ENCODE measurements at regions not wholly inside any gene's neighbourhood (a gene's known extent, or its start where the extent isn't known, plus 50 kb on each side); places are given as distances from the start of the nearest gene placed in this dataset.

DNA sequence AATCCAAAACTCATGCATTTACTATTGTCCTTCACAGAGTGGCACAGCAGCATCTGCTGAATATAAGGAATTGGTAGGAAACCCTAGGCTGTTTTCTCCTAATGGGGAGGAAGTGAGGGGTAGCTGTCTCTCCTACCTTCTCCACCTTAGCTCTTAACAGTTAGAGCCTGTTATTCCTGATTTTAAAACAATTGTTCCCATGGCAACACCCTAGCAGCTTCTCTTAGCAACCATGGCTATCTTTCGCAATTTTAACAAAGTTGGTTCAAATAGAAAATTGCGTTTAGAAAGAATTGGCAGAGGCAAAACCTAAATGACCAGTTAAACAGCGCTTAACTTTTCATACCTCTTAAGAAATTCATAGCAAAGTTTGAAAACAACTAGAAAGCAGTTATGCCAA is 603.4 kb upstream of the AUTS2 start:
- no peak overlapping the region for H3K4me3 ChIP-seq (ENCODE audit: low read length in 3 of 3)
- no peaks in the 10 kb centered on the region for H3K36me3 ChIP-seq (ENCODE audit: control insufficient read depth in 2 of 3, insufficient read depth in 3 of 3, low read length in 3 of 3)
- no peak for DNase-seq
- TF ChIP-seq, protein P1, sequence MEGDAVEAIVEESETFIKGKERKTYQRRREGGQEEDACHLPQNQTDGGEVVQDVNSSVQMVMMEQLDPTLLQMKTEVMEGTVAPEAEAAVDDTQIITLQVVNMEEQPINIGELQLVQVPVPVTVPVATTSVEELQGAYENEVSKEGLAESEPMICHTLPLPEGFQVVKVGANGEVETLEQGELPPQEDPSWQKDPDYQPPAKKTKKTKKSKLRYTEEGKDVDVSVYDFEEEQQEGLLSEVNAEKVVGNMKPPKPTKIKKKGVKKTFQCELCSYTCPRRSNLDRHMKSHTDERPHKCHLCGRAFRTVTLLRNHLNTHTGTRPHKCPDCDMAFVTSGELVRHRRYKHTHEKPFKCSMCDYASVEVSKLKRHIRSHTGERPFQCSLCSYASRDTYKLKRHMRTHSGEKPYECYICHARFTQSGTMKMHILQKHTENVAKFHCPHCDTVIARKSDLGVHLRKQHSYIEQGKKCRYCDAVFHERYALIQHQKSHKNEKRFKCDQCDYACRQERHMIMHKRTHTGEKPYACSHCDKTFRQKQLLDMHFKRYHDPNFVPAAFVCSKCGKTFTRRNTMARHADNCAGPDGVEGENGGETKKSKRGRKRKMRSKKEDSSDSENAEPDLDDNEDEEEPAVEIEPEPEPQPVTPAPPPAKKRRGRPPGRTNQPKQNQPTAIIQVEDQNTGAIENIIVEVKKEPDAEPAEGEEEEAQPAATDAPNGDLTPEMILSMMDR (IDR thresholded peaks at IDR 0.05; ENCODE audit: borderline replicate concordance, extremely low read depth, insufficient read depth): no peak
- intact Hi-C loops (cut with DNase I): no loop called here
- H3K27ac ChIP-seq (ENCODE audit: low read depth in 2 of 2, low read length in 2 of 2): no peak overlapping the region
- H3K27me3 ChIP-seq (ENCODE audit: control insufficient read depth, insufficient read depth, low read length): no peaks in the 10 kb centered on the region
- no peaks in the 10 kb centered on the region for H3K4me1 ChIP-seq (ENCODE audit: control insufficient read depth in 2 of 3, insufficient read depth in 2 of 3, low read depth in 1 of 3, low read length in 3 of 3)
- FAIRE-seq: no peak
- H3K9me3 ChIP-seq (ENCODE audit: control insufficient read depth in 2 of 3, insufficient read depth in 1 of 3, low read length in 3 of 3): no peaks in the 10 kb centered on the region
- H3K9ac ChIP-seq (ENCODE audit: low read length in 3 of 3): no peak overlapping the region

DNA sequence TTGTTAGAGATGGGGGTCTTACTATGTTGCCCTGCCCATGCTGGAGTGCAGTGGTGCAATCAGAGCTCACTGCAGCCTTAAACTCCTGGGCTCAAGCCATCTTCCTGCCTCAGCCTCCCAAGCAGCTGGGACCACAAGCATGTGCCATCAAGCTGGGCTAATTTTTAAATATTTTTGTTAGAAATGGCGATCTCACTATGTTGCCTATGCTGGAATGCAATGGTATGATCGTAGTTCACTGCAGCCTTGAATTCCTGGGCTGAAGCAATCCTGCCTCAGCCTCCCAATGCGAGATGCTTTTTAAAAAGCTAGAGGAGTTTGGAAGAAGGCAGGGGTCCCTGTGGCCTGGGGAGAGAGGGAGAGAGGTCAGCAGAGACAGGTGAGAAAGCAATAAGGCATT is 600.1 kb upstream of the AUTS2 start:
- intact Hi-C loops (cut with DNase I): no loop called here
- peaks cover 0 to 27% (median 8%) of the 10 kb centered on the region in 3 donors for H3K9me3 ChIP-seq (ENCODE audit: control insufficient read depth in 2 of 3, insufficient read depth in 1 of 3, low read length in 3 of 3)

DNA sequence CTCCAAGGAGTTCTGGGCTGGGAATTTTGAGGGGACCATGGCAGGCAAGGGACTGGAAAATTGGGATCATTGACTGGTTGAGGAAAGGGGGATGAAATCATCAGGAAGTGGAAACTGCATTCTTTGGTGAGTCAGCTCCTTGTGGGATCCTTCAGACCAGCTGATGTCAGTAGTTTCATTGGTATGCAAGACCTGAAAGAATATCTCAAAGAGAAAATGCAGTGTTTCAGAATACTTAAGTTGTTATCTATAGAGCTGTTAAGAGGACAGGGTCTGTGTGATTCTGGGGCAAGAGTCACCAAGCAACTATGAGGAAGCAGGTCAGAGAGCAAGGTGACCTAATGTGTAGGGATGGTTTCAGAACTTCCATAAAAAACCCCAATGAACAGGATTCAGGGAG is 595.9 kb upstream of the AUTS2 start:
- no peaks in the 10 kb centered on the region for H3K36me3 ChIP-seq (ENCODE audit: control insufficient read depth in 2 of 3, insufficient read depth in 3 of 3, low read length in 3 of 3)
- no peak for FAIRE-seq
- H3K27me3 ChIP-seq (ENCODE audit: control insufficient read depth, insufficient read depth, low read length): no peaks in the 10 kb centered on the region
- H3K27ac ChIP-seq (ENCODE audit: low read depth in 2 of 2, low read length in 2 of 2): no peak overlapping the region
- intact Hi-C loops (cut with DNase I): no loop called here
- no peak overlapping the region for H3K9ac ChIP-seq (ENCODE audit: low read length in 3 of 3)
- H3K4me3 ChIP-seq (ENCODE audit: low read length in 3 of 3): no peak overlapping the region
- H3K9me3 ChIP-seq (ENCODE audit: control insufficient read depth in 2 of 3, insufficient read depth in 1 of 3, low read length in 3 of 3): peaks cover 0 to 27% (median 8%) of the 10 kb centered on the region in 3 donors
- TF ChIP-seq, protein P1 (IDR thresholded peaks at IDR 0.05; ENCODE audit: borderline replicate concordance, extremely low read depth, insufficient read depth): no peak
- H3K4me1 ChIP-seq (ENCODE audit: control insufficient read depth in 2 of 3, insufficient read depth in 2 of 3, low read depth in 1 of 3, low read length in 3 of 3): no peaks in the 10 kb centered on the region
- no peak for DNase-seq

More for the DNA sequence above, 600.1 kb upstream of the AUTS2 start:
- Histone ChIP-seq H3K27ac (ENCODE audit: low read depth in 2 of 2, low read length in 2 of 2) (no peak overlapping the region), H3K9ac (ENCODE audit: low read length in 3 of 3) (no peak overlapping the region), H3K36me3 (ENCODE audit: control insufficient read depth in 2 of 3, insufficient read depth in 3 of 3, low read length in 3 of 3) (no peaks in the 10 kb centered on the region), H3K4me3 (ENCODE audit: low read length in 3 of 3) (no peak overlapping the region), H3K27me3 (ENCODE audit: control insufficient read depth, insufficient read depth, low read length) (no peaks in the 10 kb centered on the region), H3K4me1 (ENCODE audit: control insufficient read depth in 2 of 3, insufficient read depth in 2 of 3, low read depth in 1 of 3, low read length in 3 of 3) (no peaks in the 10 kb centered on the region)
- TF ChIP-seq, protein P1 (IDR thresholded peaks at IDR 0.05; ENCODE audit: borderline replicate concordance, extremely low read depth, insufficient read depth): no peak
- DNase-seq (no peak), FAIRE-seq (no peak)

DNA sequence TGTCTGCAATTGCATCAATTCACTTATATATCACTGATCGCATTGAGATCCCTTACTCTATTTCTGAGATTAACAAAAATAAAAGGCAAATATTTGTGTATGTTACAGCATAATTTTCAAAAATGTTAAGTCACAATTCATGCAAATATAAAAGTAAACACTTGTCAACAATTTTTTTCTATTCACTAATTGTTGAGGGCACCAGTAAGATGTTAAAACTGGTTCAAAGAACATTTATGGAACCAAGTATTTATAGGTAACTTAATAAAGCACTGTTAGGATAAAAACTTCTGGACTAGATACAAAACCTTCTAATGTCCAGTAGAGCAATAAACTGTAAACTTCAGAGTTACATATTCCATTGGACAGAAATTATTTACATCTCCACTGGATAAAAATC is 586.1 kb upstream of the AUTS2 start:
- intact Hi-C loops (cut with DNase I): no loop called here
- FAIRE-seq: no peak
- no peaks in the 10 kb centered on the region for H3K4me1 ChIP-seq (ENCODE audit: control insufficient read depth in 2 of 3, insufficient read depth in 2 of 3, low read depth in 1 of 3, low read length in 3 of 3)
- no peak overlapping the region for H3K27ac ChIP-seq (ENCODE audit: low read depth in 2 of 2, low read length in 2 of 2)
- TF ChIP-seq, protein P1 (IDR thresholded peaks at IDR 0.05; ENCODE audit: borderline replicate concordance, extremely low read depth, insufficient read depth): no peak
- H3K9ac ChIP-seq (ENCODE audit: low read length in 3 of 3): no peak overlapping the region
- no peaks in the 10 kb centered on the region for H3K9me3 ChIP-seq (ENCODE audit: control insufficient read depth in 2 of 3, insufficient read depth in 1 of 3, low read length in 3 of 3)
- H3K36me3 ChIP-seq (ENCODE audit: control insufficient read depth in 2 of 3, insufficient read depth in 3 of 3, low read length in 3 of 3): no peaks in the 10 kb centered on the region
- no peak for DNase-seq
- H3K4me3 ChIP-seq (ENCODE audit: low read length in 3 of 3): no peak overlapping the region
- H3K27me3 ChIP-seq (ENCODE audit: control insufficient read depth, insufficient read depth, low read length): no peaks in the 10 kb centered on the region

All from kidney (tissue), 13 donors.